ENCODE measurements at regions not wholly inside any gene's neighbourhood (a gene's known extent, or its start where the extent isn't known, plus 50 kb on each side); places are given as distances from the start of the nearest gene placed in this dataset.

DNA sequence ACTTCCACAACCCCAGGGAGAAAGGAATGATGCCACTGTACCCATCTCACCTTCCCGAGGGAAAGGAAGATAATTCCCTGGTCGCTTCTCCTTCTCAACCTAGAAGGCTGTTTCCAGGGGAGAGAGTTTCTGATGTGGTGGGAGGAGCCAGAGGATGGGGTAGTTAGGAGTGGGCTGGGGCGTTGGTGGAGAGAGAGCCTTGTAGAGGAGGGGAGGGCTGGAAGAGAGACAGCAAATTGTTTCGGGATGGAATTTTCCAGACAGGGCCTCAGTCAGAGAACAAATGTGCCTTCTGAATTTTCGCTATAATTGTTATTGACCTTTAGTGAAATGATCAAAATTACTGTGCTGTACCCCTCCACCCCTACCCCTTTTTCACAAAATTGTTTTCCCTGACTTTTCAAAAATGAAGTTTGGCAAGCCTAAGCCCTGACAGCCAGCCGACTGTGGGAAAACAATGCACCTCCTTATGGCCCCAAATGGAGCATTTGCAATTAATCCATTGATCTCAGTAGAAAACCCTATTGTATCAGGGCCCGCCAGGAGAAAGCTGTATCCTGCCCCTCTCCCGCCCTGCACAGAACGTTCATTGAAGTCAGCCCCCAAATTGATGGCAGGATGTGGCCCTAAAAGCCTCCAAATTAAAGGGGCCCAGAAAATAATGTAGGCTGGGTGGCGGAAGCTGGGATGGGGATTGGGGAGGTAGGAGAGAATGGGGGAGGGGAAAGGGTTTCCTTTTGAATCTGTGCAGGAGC, 69.1 kb upstream of the JUN start:
- TF ChIP-seq EZH2phosphoT487 (IDR thresholded peaks at IDR 0.05; ENCODE audit: low read depth, severe bottlenecking, unreplicated experiment) = no peak
- TF ChIP-seq, protein P1, sequence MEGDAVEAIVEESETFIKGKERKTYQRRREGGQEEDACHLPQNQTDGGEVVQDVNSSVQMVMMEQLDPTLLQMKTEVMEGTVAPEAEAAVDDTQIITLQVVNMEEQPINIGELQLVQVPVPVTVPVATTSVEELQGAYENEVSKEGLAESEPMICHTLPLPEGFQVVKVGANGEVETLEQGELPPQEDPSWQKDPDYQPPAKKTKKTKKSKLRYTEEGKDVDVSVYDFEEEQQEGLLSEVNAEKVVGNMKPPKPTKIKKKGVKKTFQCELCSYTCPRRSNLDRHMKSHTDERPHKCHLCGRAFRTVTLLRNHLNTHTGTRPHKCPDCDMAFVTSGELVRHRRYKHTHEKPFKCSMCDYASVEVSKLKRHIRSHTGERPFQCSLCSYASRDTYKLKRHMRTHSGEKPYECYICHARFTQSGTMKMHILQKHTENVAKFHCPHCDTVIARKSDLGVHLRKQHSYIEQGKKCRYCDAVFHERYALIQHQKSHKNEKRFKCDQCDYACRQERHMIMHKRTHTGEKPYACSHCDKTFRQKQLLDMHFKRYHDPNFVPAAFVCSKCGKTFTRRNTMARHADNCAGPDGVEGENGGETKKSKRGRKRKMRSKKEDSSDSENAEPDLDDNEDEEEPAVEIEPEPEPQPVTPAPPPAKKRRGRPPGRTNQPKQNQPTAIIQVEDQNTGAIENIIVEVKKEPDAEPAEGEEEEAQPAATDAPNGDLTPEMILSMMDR (IDR thresholded peaks at IDR 0.05; ENCODE audit: poor library complexity) = no peak
- no peak for TF ChIP-seq EZH2 (IDR thresholded peaks at IDR 0.05; ENCODE audit: borderline replicate concordance)

Measured in hepatocyte (in vitro differentiated cells).